K562 (cell line): ENCODE measurements at regions not wholly inside any gene's neighbourhood (a gene's known extent, or its start where the extent isn't known, plus 50 kb on each side); places are given as distances from the start of the nearest gene placed in this dataset.

Experiments used
- ATAC-seq: fragments of 200-7000 bp; cut with Tn5 transposase; 3 replicates; pipeline ENCODE4 v1.9.1; 2020; ENCODE audit warnings: moderate library complexity
- BruUV-seq: library from RNA; stranded (reverse); fragments of 400-500 nt; replicated peaks from 2 replicates; lab custom pipeline; 2021; lab: Mats Ljungman, UMichigan
- CTCF ChIA-PET: fragments of 300-600 bp; formaldehyde crosslinking; extraction: SDS; loops from one replicate; lab custom pipeline; 2021; ENCODE audit warnings: low intra/inter-chr PET ratio; lab: Yijun Ruan, JAX
- POLR2A ChIA-PET: fragments of 300-600, 350-650 bp; sonication (Branson Sonifier 250); formaldehyde crosslinking; extraction: SDS; loops from one replicate; lab custom pipeline; 2021; ENCODE audit warnings: antibody characterized with exemption, inconsistent platforms; lab: Yijun Ruan, JAX
- DNase-seq, 4 experiments: peaks; one replicate each; pipeline versions ENCODE4 v3.0.0 to v3.0.0-alpha.2; 2011 to 2018; ENCODE audit warnings: low spot score in 3 of 4, mixed read lengths in 3 of 4; ENCODE audit errors: extremely low read depth in 1 of 4
- FAIRE-seq: peaks from 2 replicates; lab custom pipeline; 2011; peaks lifted over from hg19 to GRCh38; lab: Jason Lieb, UNC
- H2AFZ ChIP-seq: 2 replicates; pipeline ENCODE4 v1.6.0; 2011; ENCODE audit warnings: low read depth, low read length, control low read depth, inconsistent platforms
- H3K27ac ChIP-seq: fragments of 200-600 bp; 3 replicates; pipeline ENCODE4 v1.8.0; 2011; ENCODE audit warnings: low read depth, mild to moderate bottlenecking, control low read depth, inconsistent platforms, low read length, moderate library complexity, mixed read lengths; ENCODE audit errors: extremely low read depth
- H3K27me3 ChIP-seq, 2 experiments: fragments of 300-600 bp in 1 of 2; 2 replicates in 1 of 2; 3 replicates in 1 of 2; pipeline versions ENCODE4 v1.6.0 to v1.8.0; 2011; ENCODE audit warnings: inconsistent platforms in 2 of 2, low read length in 2 of 2, mild to moderate bottlenecking in 1 of 2, mixed read lengths in 1 of 2, moderate library complexity in 1 of 2; ENCODE audit not compliant: control insufficient read depth in 2 of 2, insufficient read depth in 2 of 2
- H3K36me3 ChIP-seq: fragments of 300-600 bp; 3 replicates; pipeline ENCODE4 v1.8.0; 2011; ENCODE audit warnings: mild to moderate bottlenecking, low read length, inconsistent platforms; ENCODE audit not compliant: control insufficient read depth, insufficient read depth
- H3K4me1 ChIP-seq, 2 experiments: fragments of 200-600 bp in 1 of 2; replicated peaks in 1 of 2; 2 replicates in 1 of 2; 3 replicates in 1 of 2; pipeline versions ENCODE4 v1.5.1 to v1.8.0; 2011; ENCODE audit warnings: inconsistent platforms in 2 of 2, low read length in 2 of 2, mild to moderate bottlenecking in 1 of 2, mixed read lengths in 1 of 2, moderate library complexity in 1 of 2; ENCODE audit not compliant: control insufficient read depth in 2 of 2, insufficient read depth in 2 of 2
- H3K4me2 ChIP-seq: 2 replicates; pipeline ENCODE4 v1.6.1; 2011; ENCODE audit warnings: low read length, control low read depth, inconsistent platforms, mixed read lengths; ENCODE audit not compliant: insufficient read depth
- H3K4me3 ChIP-seq: fragments of 200-600 bp; sonication (generic), shearing (Covaris generic); 2 replicates; pipeline ENCODE4 v1.5.1; 2016; ENCODE audit warnings: control low read depth, inconsistent platforms
- H3K79me2 ChIP-seq: fragments of 200-600 bp; 3 replicates; pipeline ENCODE4 v1.8.0; 2011; ENCODE audit warnings: low read length, inconsistent platforms; ENCODE audit not compliant: control insufficient read depth, insufficient read depth
- H3K9ac ChIP-seq, 2 experiments: 2 replicates each; pipeline versions ENCODE4 v1.6.0 to v1.6.1; 2011; ENCODE audit warnings: low read depth in 2 of 2, low read length in 2 of 2, control low read depth in 1 of 2, inconsistent platforms in 1 of 2, mild to moderate bottlenecking in 1 of 2, mixed read lengths in 1 of 2; ENCODE audit not compliant: insufficient read depth in 1 of 2
- H3K9me1 ChIP-seq: one replicate; pipeline ENCODE4 v1.6.0; 2011; ENCODE audit warnings: inconsistent platforms, mild to moderate bottlenecking, low read length, moderate library complexity; ENCODE audit not compliant: control insufficient read depth, insufficient read depth
- H3K9me3 ChIP-seq: replicated peaks from 2 replicates; pipeline ENCODE4 v1.5.1; 2011; ENCODE audit warnings: low read depth, low read length, inconsistent platforms; ENCODE audit not compliant: control insufficient read depth, insufficient read depth
- H4K20me1 ChIP-seq: replicated peaks from 2 replicates; pipeline ENCODE4 v1.6.1; 2011; ENCODE audit warnings: low read length, inconsistent platforms, mixed read lengths; ENCODE audit not compliant: control insufficient read depth, insufficient read depth
- CHD1 ChIP-seq: fragments of 200-600 bp; sonication (generic); IDR thresholded peaks from one replicate; pipeline ENCODE4 v1.6.1; 2012; ENCODE audit warnings: mild to moderate bottlenecking, moderate library complexity, low read length, inconsistent platforms
- JUND ChIP-seq, 2 experiments: IDR thresholded peaks; 2 replicates in 1 of 2; 3 replicates in 1 of 2; pipeline ENCODE4 v1.6.1; 2011; ENCODE audit warnings: borderline replicate concordance in 2 of 2, low read depth in 2 of 2, low read length in 2 of 2, improper control_type of control experiment in 1 of 2, missing biosample characterization in 1 of 2, missing genetic modification characterization in 1 of 2, missing genetic modification reagents in 1 of 2
- MTA2 ChIP-seq: fragments of 450-650 bp; IDR thresholded peaks from 2 replicates; pipeline ENCODE4 v1.6.1; 2016; ENCODE audit warnings: low read depth
- NR0B1 ChIP-seq: fragments of 450-650 bp; IDR thresholded peaks from one replicate; pipeline ENCODE4 v1.6.1; 2018; ENCODE audit warnings: mild to moderate bottlenecking, moderate library complexity; ENCODE audit not compliant: partially characterized antibody
- PRMT5 ChIP-seq: sonication (generic); formaldehyde crosslinking; IDR thresholded peaks from 2 replicates; pipeline ENCODE4 v1.5.0; 2020; ENCODE audit warnings: missing genetic modification reagents
- SRSF3 ChIP-seq: fragments of 200-400 bp; formaldehyde crosslinking; IDR thresholded peaks from 2 replicates; pipeline ENCODE4 v1.6.1; 2016; ENCODE audit warnings: mild to moderate bottlenecking, low read length, moderate library complexity; ENCODE audit not compliant: insufficient read depth
- STAT6 ChIP-seq: sonication (generic); formaldehyde crosslinking; IDR thresholded peaks from 2 replicates; pipeline ENCODE4 v1.8.1; 2023; ENCODE audit warnings: mild to moderate bottlenecking, missing genetic modification reagents
- U2AF1 ChIP-seq: fragments of 200-400 bp; formaldehyde crosslinking; optimal IDR thresholded peaks from 2 replicates; pipeline ENCODE3; 2017; ENCODE audit warnings: mild to moderate bottlenecking, low read depth, low read length, moderate library complexity
- ZBTB9 ChIP-seq: fragments of 450-650 bp; formaldehyde crosslinking; IDR thresholded peaks from 2 replicates; pipeline ENCODE4 v1.4.0; 2020; ENCODE audit warnings: mild to moderate bottlenecking, moderate library complexity
- ZC3H11A ChIP-seq: IDR thresholded peaks from 2 replicates; pipeline ENCODE4 v1.6.1; 2012; ENCODE audit warnings: low read depth, low read length, improper control_type of control experiment
- ZNF174 ChIP-seq: fragments of 250-450 bp; sonication (Bioruptor Pico); IDR thresholded peaks from 2 replicates; pipeline ENCODE4 v1.4.0; 2020; ENCODE audit warnings: mild to moderate bottlenecking
- ZNF184 ChIP-seq: sonication (generic); formaldehyde crosslinking; IDR thresholded peaks from 2 replicates; pipeline ENCODE4 v1.5.0; 2020; ENCODE audit warnings: missing genetic modification reagents
- ZNF354B ChIP-seq: fragments of 250-450 bp; sonication (Bioruptor Pico); IDR thresholded peaks from 2 replicates; pipeline ENCODE4 v1.4.0; 2020
- WGBS: fragments of 100-300 bp; shearing (Covaris generic); methylation state at CpG from one replicate; pipeline ENCODE4 v1.1.6; 2016; ENCODE audit warnings: low coverage, mixed read lengths; ENCODE audit not compliant: insufficient coverage; ENCODE audit errors: missing lambda C conversion rate; 5-methylcytosine and 5-hydroxymethylcytosine counted together
- in situ Hi-C: fragments of 300-500 bp; cut with MboI; formaldehyde crosslinking; loops from 4 replicates; pipeline ENCODE4 v1.15.0; 2018; ENCODE audit warnings: inconsistent platforms, mixed read lengths
- intact Hi-C: fragments of 100-400 bp; cut with micrococcal nuclease; formaldehyde crosslinking; loops from 2 replicates; pipeline ENCODE4 v1.14.2; 2022

GRCh38 chr12:67774983-67775587 is 126.5 kb downstream of the DYRK2 start (continued):
- TF ChIP-seq ZBTB9 (CRISPR knock-in tag) (no peak), JUND (IDR thresholded peaks at IDR 0.05; ENCODE audit: borderline replicate concordance, low read depth, low read length) (no peak), JUND (tag; IDR thresholded peaks at IDR 0.05; ENCODE audit: borderline replicate concordance, low read depth, low read length) (no peak), ZNF184 (CRISPR knock-in tag) (no peak)

GRCh38 chr12:67780580-67781084 is 132.1 kb downstream of the DYRK2 start:
- no TSS peak for BruUV-seq
- Histone ChIP-seq H2AFZ (no peak overlapping the region), H4K20me1 (no peaks in the 10 kb centered on the region), H3K9me3 (no peaks in the 10 kb centered on the region), H3K79me2 (no peaks in the 10 kb centered on the region), H3K9me1 (no peaks in the 10 kb centered on the region), H3K4me1 (no peaks in the 10 kb centered on the region), H3K4me3 (no peak overlapping the region), H3K36me3 (no peaks in the 10 kb centered on the region), H3K27ac (no peak overlapping the region), H3K27me3 (no peaks in the 10 kb centered on the region; a peak in 1 of 5 replicates), H3K4me2 (no peak overlapping the region), H3K9ac (no peak overlapping the region)
- ATAC-seq (no peak), FAIRE-seq (no peak), DNase-seq (no peak)
- in situ Hi-C loops = no loop called here
- ChIA-PET CTCF (no interaction called here), POLR2A (no interaction called here)
- WGBS = 0% methylated on average over 3 of the region's 3 CpGs
- intact Hi-C loops = no loop called here
- TF ChIP-seq SRSF3 (no peak), CHD1 (no peak), ZNF354B (no peak), MTA2 (no peak), STAT6 (CRISPR knock-in tag) (no peak), U2AF1 (no peak), NR0B1 (no peak), ZC3H11A (no peak), ZNF174 (CRISPR knock-in tag) (no peak), PRMT5 (no peak)
